HEK293 (cell line): ENCODE measurements at regions not wholly inside any gene's neighbourhood (a gene's known extent, or its start where the extent isn't known, plus 50 kb on each side); places are given as distances from the start of the nearest gene placed in this dataset.

Source experiments
- CTCF ChIA-PET: fragments of 350-600 bp; formaldehyde crosslinking; extraction: SDS; loops from one replicate; lab custom pipeline; 2021; ENCODE audit warnings: antibody characterized with exemption; lab: Yijun Ruan, JAX
- POLR2A ChIA-PET: fragments of 300-600 bp; formaldehyde crosslinking; extraction: SDS; loops from one replicate; lab custom pipeline; 2020; ENCODE audit warnings: antibody characterized with exemption, inconsistent platforms; lab: Yijun Ruan, JAX
- H3K27ac ChIP-seq: fragments of 200-500 bp; sonication (Bioruptor generic); 2 replicates; pipeline ENCODE4 v1.5.1; 2014; ENCODE audit warnings: low read depth, low read length, control low read depth, inconsistent platforms; ENCODE audit errors: extremely low read depth
- H3K36me3 ChIP-seq, 2 experiments: fragments of 200-500 bp in 1 of 2; sonication (Bioruptor generic) in 1 of 2; 1 replicate in 1 of 2; 2 replicates in 1 of 2; pipeline ENCODE4 v1.5.1; 2014 to 2017; ENCODE audit warnings: inconsistent platforms in 2 of 2, low read length in 2 of 2; ENCODE audit not compliant: control insufficient read depth in 2 of 2, insufficient read depth in 1 of 2
- H3K4me1 ChIP-seq: fragments of 200-500 bp; sonication (Bioruptor generic); 2 replicates; pipeline ENCODE4 v1.5.1; 2014; ENCODE audit warnings: mild to moderate bottlenecking, low read length, inconsistent platforms; ENCODE audit not compliant: control insufficient read depth, insufficient read depth
- H3K4me3 ChIP-seq: 2 replicates; pipeline ENCODE4 v1.5.1; 2011; ENCODE audit warnings: low read depth, mild to moderate bottlenecking, control low read depth, low read length, moderate library complexity
- H3K9me3 ChIP-seq: fragments of 200-500 bp; sonication (Bioruptor generic); 2 replicates; pipeline ENCODE4 v1.5.1; 2014; ENCODE audit warnings: low read depth, low read length, inconsistent platforms; ENCODE audit not compliant: control insufficient read depth, insufficient read depth
- BCL11B ChIP-seq: fragments of 450-650 bp; formaldehyde crosslinking; IDR thresholded peaks from 2 replicates; pipeline ENCODE4 v1.5.1; 2016; ENCODE audit warnings: low read depth, missing biosample characterization, missing genetic modification characterization
- HIC1 ChIP-seq: fragments of 450-650 bp; formaldehyde crosslinking; IDR thresholded peaks from 2 replicates; pipeline ENCODE4 v1.5.1; 2016; ENCODE audit warnings: missing biosample characterization, missing genetic modification characterization
- HOXC10 ChIP-seq: sonication (generic); formaldehyde crosslinking; IDR thresholded peaks from 2 replicates; pipeline ENCODE4 v1.8.1; 2023; ENCODE audit warnings: mild to moderate bottlenecking, missing genetic modification reagents
- KLF1 ChIP-seq: fragments of 450-650 bp; formaldehyde crosslinking; IDR thresholded peaks from 2 replicates; pipeline ENCODE4 v1.5.1; 2016; ENCODE audit warnings: missing biosample characterization, missing genetic modification characterization
- KLF10 ChIP-seq: fragments of 450-650 bp; IDR thresholded peaks from 2 replicates; pipeline ENCODE4 v1.5.1; 2018; ENCODE audit warnings: missing biosample characterization, mild to moderate bottlenecking, missing genetic modification characterization
- OVOL3 ChIP-seq: fragments of 450-650 bp; formaldehyde crosslinking; IDR thresholded peaks from 2 replicates; pipeline ENCODE4 v1.5.1; 2016; ENCODE audit warnings: missing biosample characterization, missing genetic modification characterization
- PRDM4 ChIP-seq: fragments of 450-650 bp; formaldehyde crosslinking; IDR thresholded peaks from 2 replicates; pipeline ENCODE4 v1.5.1; 2017; ENCODE audit warnings: missing biosample characterization, missing genetic modification characterization
- SETDB1 ChIP-seq: IDR thresholded peaks from one replicate; pipeline ENCODE4 v1.6.1; 2017; ENCODE audit warnings: mild to moderate bottlenecking, low read length, moderate library complexity, mixed read lengths; ENCODE audit not compliant: insufficient read length
- SP7 ChIP-seq: fragments of 450-650 bp; formaldehyde crosslinking; IDR thresholded peaks from 2 replicates; pipeline ENCODE4 v1.5.1; 2016; ENCODE audit warnings: missing biosample characterization, missing genetic modification characterization
- ZFP41 ChIP-seq: fragments of 450-650 bp; formaldehyde crosslinking; IDR thresholded peaks from 2 replicates; pipeline ENCODE4 v1.5.1; 2016; ENCODE audit warnings: missing biosample characterization, missing genetic modification characterization, borderline replicate concordance
- ZNF169 ChIP-seq: fragments of 450-650 bp; formaldehyde crosslinking; IDR thresholded peaks from 2 replicates; pipeline ENCODE4 v1.5.1; 2016; ENCODE audit warnings: missing biosample characterization, missing genetic modification characterization
- ZNF223 ChIP-seq: fragments of 450-650 bp; formaldehyde crosslinking; IDR thresholded peaks from 2 replicates; pipeline ENCODE4 v1.5.1; 2016; ENCODE audit warnings: missing biosample characterization, missing genetic modification characterization
- ZNF239 ChIP-seq: fragments of 450-650 bp; formaldehyde crosslinking; IDR thresholded peaks from 2 replicates; pipeline ENCODE4 v1.5.1; 2016; ENCODE audit warnings: missing biosample characterization, missing genetic modification characterization
- ZNF248 ChIP-seq: fragments of 450-650 bp; formaldehyde crosslinking; IDR thresholded peaks from 2 replicates; pipeline ENCODE4 v1.5.1; 2017; ENCODE audit warnings: missing biosample characterization, missing genetic modification characterization
- ZNF341 ChIP-seq: fragments of 450-650 bp; formaldehyde crosslinking; IDR thresholded peaks from 2 replicates; pipeline ENCODE4; 2016; ENCODE audit warnings: low read depth, missing biosample characterization, missing genetic modification characterization
- ZNF350 ChIP-seq: fragments of 450-650 bp; formaldehyde crosslinking; IDR thresholded peaks from 2 replicates; pipeline ENCODE4 v1.5.0; 2017; ENCODE audit warnings: missing biosample characterization, mild to moderate bottlenecking, missing genetic modification characterization
- ZNF449 ChIP-seq: fragments of 450-650 bp; formaldehyde crosslinking; IDR thresholded peaks from 2 replicates; pipeline ENCODE4 v1.5.1; 2017; ENCODE audit warnings: missing biosample characterization, mild to moderate bottlenecking, missing genetic modification characterization, moderate library complexity
- ZNF488 ChIP-seq: fragments of 450-650 bp; formaldehyde crosslinking; IDR thresholded peaks from 2 replicates; pipeline ENCODE4 v1.5.1; 2016; ENCODE audit warnings: missing biosample characterization, missing genetic modification characterization
- ZNF514 ChIP-seq: fragments of 450-650 bp; formaldehyde crosslinking; IDR thresholded peaks from 2 replicates; pipeline ENCODE4 v1.5.1; 2016; ENCODE audit warnings: missing biosample characterization, missing genetic modification characterization
- ZNF530 ChIP-seq: fragments of 450-650 bp; formaldehyde crosslinking; IDR thresholded peaks from 2 replicates; pipeline ENCODE4 v1.5.1; 2016; ENCODE audit warnings: low read depth, missing biosample characterization, missing genetic modification characterization
- ZNF558 ChIP-seq: fragments of 450-650 bp; formaldehyde crosslinking; IDR thresholded peaks from 2 replicates; pipeline ENCODE4 v1.5.1; 2016; ENCODE audit warnings: missing biosample characterization, missing genetic modification characterization
- ZNF585B ChIP-seq: fragments of 450-650 bp; formaldehyde crosslinking; IDR thresholded peaks from 2 replicates; pipeline ENCODE4 v1.5.1; 2016; ENCODE audit warnings: missing biosample characterization, missing genetic modification characterization
- ZNF837 ChIP-seq: fragments of 450-650 bp; formaldehyde crosslinking; IDR thresholded peaks from 2 replicates; pipeline ENCODE4 v1.5.1; 2016; ENCODE audit warnings: missing biosample characterization, missing genetic modification characterization
- ZSCAN18 ChIP-seq: fragments of 450-650 bp; formaldehyde crosslinking; IDR thresholded peaks from 2 replicates; pipeline ENCODE4 v1.5.1; 2016; ENCODE audit warnings: missing biosample characterization, missing genetic modification characterization

GRCh38 chr4:112708772-112709171 is 71.8 kb downstream of the LARP7 start:
- no peak overlapping the region for H3K27ac ChIP-seq
- H3K4me1 ChIP-seq, result no peaks in the 10 kb centered on the region
- TF ChIP-seq ZNF239 (tag by site-specific recombination) (no peak), SETDB1 (no peak)
- H3K36me3 ChIP-seq, result no peaks in the 10 kb centered on the region
- POLR2A ChIA-PET, result no interaction called here
- no peak overlapping the region for H3K4me3 ChIP-seq
- CTCF ChIA-PET, result no interaction called here
- H3K9me3 ChIP-seq, result no peaks in the 10 kb centered on the region

- Histone ChIP-seq H3K9me3 (no peaks in the 10 kb centered on the region), H3K27ac (no peak overlapping the region), H3K4me1 (no peaks in the 10 kb centered on the region), H3K36me3 (no peaks in the 10 kb centered on the region), H3K4me3 (no peak overlapping the region)
- no peak for TF ChIP-seq ZNF248 (tag by site-specific recombination)
- no peak for TF ChIP-seq ZNF223 (tag by site-specific recombination)
- no peak for TF ChIP-seq ZNF169 (tag by site-specific recombination)
- TF ChIP-seq ZNF530 (tag by site-specific recombination), result no peak
- no peak for TF ChIP-seq KLF10
- TF ChIP-seq BCL11B (tag by site-specific recombination), result no peak
- no peak for TF ChIP-seq KLF1 (tag by site-specific recombination)
- TF ChIP-seq ZNF585B (tag by site-specific recombination), result no peak
- no peak for TF ChIP-seq ZNF449 (tag by site-specific recombination)
- no peak for TF ChIP-seq ZFP41 (tag by site-specific recombination)
- no peak for TF ChIP-seq SETDB1
- TF ChIP-seq ZNF488 (tag by site-specific recombination), result no peak
- TF ChIP-seq ZNF514 (tag by site-specific recombination), result no peak
- TF ChIP-seq HOXC10 (CRISPR knock-in tag), result no peak
- ChIA-PET POLR2A (no interaction called here), CTCF (no interaction called here)
Measured at GRCh38 chr4:112714922-112715901, 78.3 kb downstream of the LARP7 start.

- ChIA-PET POLR2A (no interaction called here), CTCF (no interaction called here)
- Histone ChIP-seq H3K4me1 (no peaks in the 10 kb centered on the region), H3K4me3 (no peak overlapping the region), H3K27ac (no peak overlapping the region), H3K9me3 (no peaks in the 10 kb centered on the region), H3K36me3 (no peaks in the 10 kb centered on the region)
- TF ChIP-seq OVOL3 (tag by site-specific recombination) (no peak), ZNF837 (no peak), ZNF341 (tag by site-specific recombination) (no peak), ZNF558 (tag by site-specific recombination) (no peak), ZSCAN18 (tag by site-specific recombination) (no peak), SP7 (no peak), PRDM4 (no peak), ZNF350 (tag by site-specific recombination) (no peak), HIC1 (no peak)
Measured at GRCh38 chr4:112717856-112718255, 80.9 kb downstream of the LARP7 start.
